Kidney (tissue), 13 donors: ENCODE measurements at regions not wholly inside any gene's neighbourhood (a gene's known extent, or its start where the extent isn't known, plus 50 kb on each side); places are given as distances from the start of the nearest gene placed in this dataset.

ENCODE experiments used
- DNase-seq, 5 donors: peaks; one replicate each; pipeline ENCODE4 v3.0.0-alpha.2; 2013 to 2020
- FAIRE-seq: peaks from 2 replicates; lab custom pipeline; 2012; peaks lifted over from hg19 to GRCh38; lab: Jason Lieb, UNC
- H3K27ac ChIP-seq, 2 donors: one replicate each; pipeline ENCODE4 v1.7.0; 2013; ENCODE audit warnings: low read depth in 2 of 2, low read length in 2 of 2, inconsistent platforms in 1 of 2
- H3K27me3 ChIP-seq: one replicate; pipeline ENCODE4 v1.7.1; 2013; ENCODE audit warnings: low read length, inconsistent platforms; ENCODE audit not compliant: control insufficient read depth, insufficient read depth
- H3K36me3 ChIP-seq, 3 donors: one replicate each; pipeline versions ENCODE4 v1.7.0 to v1.7.1; 2013; ENCODE audit warnings: low read length in 3 of 3, control low read depth in 1 of 3, inconsistent platforms in 1 of 3; ENCODE audit not compliant: insufficient read depth in 3 of 3, control insufficient read depth in 2 of 3
- H3K4me1 ChIP-seq, 3 donors: one replicate each; pipeline versions ENCODE4 v1.7.0 to v1.7.1; 2013; ENCODE audit warnings: low read length in 3 of 3, inconsistent platforms in 1 of 3, low read depth in 1 of 3; ENCODE audit not compliant: control insufficient read depth in 2 of 3, insufficient read depth in 2 of 3
- H3K4me3 ChIP-seq, 3 donors: one replicate each; pipeline versions ENCODE4 v1.7.0 to v1.8.1; 2013; ENCODE audit warnings: low read length in 3 of 3, control low read depth in 1 of 3, inconsistent platforms in 1 of 3
- H3K9ac ChIP-seq, 3 donors: one replicate each; pipeline versions ENCODE4 v1.7.0 to v1.7.1; 2013; ENCODE audit warnings: low read length in 3 of 3, control low read depth in 1 of 3, inconsistent platforms in 1 of 3
- H3K9me3 ChIP-seq, 3 donors: one replicate each; pipeline versions ENCODE4 v1.7.0 to v1.7.1; 2013; ENCODE audit warnings: low read length in 3 of 3, control low read depth in 1 of 3, inconsistent platforms in 1 of 3; ENCODE audit not compliant: control insufficient read depth in 2 of 3, insufficient read depth in 1 of 3
- CTCF ChIP-seq: IDR thresholded peaks from 3 replicates; pipeline ENCODE4 v1.5.1; 2012; ENCODE audit warnings: mild to moderate bottlenecking, moderate library complexity, borderline replicate concordance; ENCODE audit not compliant: insufficient read depth; ENCODE audit errors: extremely low read depth
- intact Hi-C: fragments of 100-400 bp; cut with DNase I; formaldehyde crosslinking; loops from one replicate; pipeline ENCODE4 v1.11.1; 2022
- donor health status: control.
- donor health status: control.
- donor health status: control.
- donor health status: control.
- donor health status: control.
- donor health status: DM: yes; HTN: yes; CAD: no.
- donor health status: Normal renal cell carcinoma (clear cell type).

DNA sequence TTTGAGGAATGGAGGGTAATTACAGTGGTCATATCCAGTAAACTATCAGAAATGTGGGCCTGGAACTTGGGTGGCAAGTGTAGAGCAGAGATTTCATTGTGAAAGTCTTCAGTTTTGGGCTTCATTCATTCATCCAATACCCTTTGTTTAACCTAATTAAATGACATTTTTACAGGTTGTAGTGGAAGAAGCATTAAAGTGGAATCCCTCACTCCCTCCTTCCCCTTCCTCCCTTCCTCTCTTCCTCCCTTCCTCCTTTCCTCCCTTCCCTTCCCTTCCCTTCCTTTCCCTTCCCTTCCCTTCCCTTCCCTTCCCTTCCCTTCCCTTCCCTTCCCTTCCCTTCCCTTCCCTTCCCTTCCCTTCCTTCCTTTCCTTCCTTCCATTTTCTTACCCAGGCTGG, 219.3 kb downstream of the PDCD6IP start:
- Histone ChIP-seq H3K4me3 (no peak overlapping the region), H3K36me3 (no peaks in the 10 kb centered on the region), H3K9ac (no peak overlapping the region), H3K9me3 (peaks cover 0 to 5% (median 0%) of the 10 kb centered on the region in 3 donors), H3K27me3 (no peaks in the 10 kb centered on the region), H3K27ac (no peak overlapping the region), H3K4me1 (no peaks in the 10 kb centered on the region)
- intact Hi-C loops: no loop called here
- FAIRE-seq: no peak
- DNase-seq: no peak
- no peak for TF ChIP-seq CTCF

GRCh38 chr3:34019158-34019557, 220.7 kb downstream of the PDCD6IP start:
- no peak for FAIRE-seq

GRCh38 chr3:34020170-34020569, 221.7 kb downstream of the PDCD6IP start:
- FAIRE-seq: no peak
- Histone ChIP-seq H3K9ac (no peak overlapping the region), H3K27ac (no peak overlapping the region), H3K36me3 (no peaks in the 10 kb centered on the region), H3K9me3 (peaks cover 0 to 5% (median 0%) of the 10 kb centered on the region in 3 donors), H3K4me1 (no peaks in the 10 kb centered on the region), H3K27me3 (no peaks in the 10 kb centered on the region), H3K4me3 (no peak overlapping the region)
- DNase-seq: no peak
- intact Hi-C loops: no loop called here
- no peak for TF ChIP-seq CTCF

More at GRCh38 chr3:34019158-34019557, 220.7 kb downstream of the PDCD6IP start:
- TF ChIP-seq CTCF: no peak
- no peaks in the 10 kb centered on the region for H3K36me3 ChIP-seq
- H3K27ac ChIP-seq: no peak overlapping the region
- no peaks in the 10 kb centered on the region for H3K27me3 ChIP-seq
- intact Hi-C loops: no loop called here
- H3K4me3 ChIP-seq: no peak overlapping the region
- H3K9ac ChIP-seq: no peak overlapping the region
- DNase-seq: no peak
- peaks cover 0 to 5% (median 0%) of the 10 kb centered on the region in 3 donors for H3K9me3 ChIP-seq
- H3K4me1 ChIP-seq: no peaks in the 10 kb centered on the region
